Ectodermal cell (in vitro differentiated cells): ENCODE measurements at regions not wholly inside any gene's neighbourhood (a gene's known extent, or its start where the extent isn't known, plus 50 kb on each side); places are given as distances from the start of the nearest gene placed in this dataset.

Experiments
- H3K27ac ChIP-seq: 2 replicates; pipeline ENCODE4 v1.7.0; 2013; ENCODE audit warnings: mild to moderate bottlenecking, low read depth, low read length; ENCODE audit not compliant: insufficient read depth, poor library complexity, severe bottlenecking
- H3K27me3 ChIP-seq: 2 replicates; pipeline ENCODE4 v1.7.0; 2013; ENCODE audit warnings: mild to moderate bottlenecking, low read length; ENCODE audit not compliant: insufficient read depth, control insufficient read depth, poor library complexity, severe bottlenecking
- H3K36me3 ChIP-seq: one replicate; pipeline ENCODE4 v1.7.0; 2013; ENCODE audit warnings: low read length; ENCODE audit not compliant: control insufficient read depth, insufficient read depth
- H3K4me1 ChIP-seq: one replicate; pipeline ENCODE4 v1.7.0; 2013; ENCODE audit warnings: low read length; ENCODE audit not compliant: control insufficient read depth, insufficient read depth
- H3K4me3 ChIP-seq: 2 replicates; pipeline ENCODE4 v1.7.0; 2013; ENCODE audit warnings: low read depth, low read length, control low read depth; ENCODE audit not compliant: insufficient read depth
- H3K9me3 ChIP-seq: 2 replicates; pipeline ENCODE4 v1.7.0; 2013; ENCODE audit warnings: mild to moderate bottlenecking, low read length, moderate library complexity; ENCODE audit not compliant: control insufficient read depth
- WGBS, 2 experiments: methylation state at CpG; one replicate each; pipeline ENCODE4 v1.1.7; 2013; ENCODE audit warnings: missing lambda C conversion rate in 2 of 2; 5-methylcytosine and 5-hydroxymethylcytosine counted together

GRCh38 chr2:14422426-14422825, 210.1 kb upstream of the LRATD1 start:
- Histone ChIP-seq H3K4me3 (no peak overlapping the region), H3K9me3 (no peaks in the 10 kb centered on the region), H3K27me3 (no peaks in the 10 kb centered on the region), H3K36me3 (no peaks in the 10 kb centered on the region), H3K4me1 (no peaks in the 10 kb centered on the region), H3K27ac (no peak overlapping the region)
- WGBS, 2 experiments: 94 to 95% methylated on average over 2 to 4 of the region's 4 CpGs

- Histone ChIP-seq H3K27ac (no peak overlapping the region), H3K9me3 (no peaks in the 10 kb centered on the region), H3K27me3 (no peaks in the 10 kb centered on the region), H3K4me3 (no peak overlapping the region), H3K4me1 (no peaks in the 10 kb centered on the region), H3K36me3 (no peaks in the 10 kb centered on the region)
- WGBS, 2 experiments: 90 to 93% methylated on average over 2 of the region's 2 CpGs
Measured at GRCh38 chr2:14423145-14423906, 209.2 kb upstream of the LRATD1 start.

GRCh38 chr2:14424478-14425390, 207.8 kb upstream of the LRATD1 start:
- 91 to 95% methylated on average over 3 to 4 of the region's 5 CpGs for WGBS, 2 experiments

GRCh38 chr2:14425869-14426268, 206.6 kb upstream of the LRATD1 start:
- H3K4me3 ChIP-seq: no peak overlapping the region
- H3K36me3 ChIP-seq: no peaks in the 10 kb centered on the region
- H3K9me3 ChIP-seq: no peaks in the 10 kb centered on the region
- no peaks in the 10 kb centered on the region for H3K27me3 ChIP-seq
- no peak overlapping the region for H3K27ac ChIP-seq
- H3K4me1 ChIP-seq: no peaks in the 10 kb centered on the region
- WGBS, 2 experiments: 93 to 98% methylated on average over 2 of the region's 2 CpGs

More at GRCh38 chr2:14424478-14425390, 207.8 kb upstream of the LRATD1 start:
- no peak overlapping the region for H3K4me3 ChIP-seq
- H3K4me1 ChIP-seq: no peaks in the 10 kb centered on the region
- no peaks in the 10 kb centered on the region for H3K9me3 ChIP-seq
- H3K36me3 ChIP-seq: no peaks in the 10 kb centered on the region
- no peak overlapping the region for H3K27ac ChIP-seq
- H3K27me3 ChIP-seq: no peaks in the 10 kb centered on the region

- no peaks in the 10 kb centered on the region for H3K9me3 ChIP-seq
- 60 to 69% methylated on average over 2 of the region's 2 CpGs for WGBS, 2 experiments
- H3K4me3 ChIP-seq: no peak overlapping the region
- H3K4me1 ChIP-seq: no peaks in the 10 kb centered on the region
- H3K36me3 ChIP-seq: no peaks in the 10 kb centered on the region
- H3K27me3 ChIP-seq: no peaks in the 10 kb centered on the region
- no peak overlapping the region for H3K27ac ChIP-seq
Measured at GRCh38 chr2:14428056-14428455, 204.5 kb upstream of the LRATD1 start.

- WGBS, 2 experiments: 95 to 97% methylated on average over 5 of the region's 5 CpGs
- H3K27ac ChIP-seq: no peak overlapping the region
- H3K4me1 ChIP-seq: no peaks in the 10 kb centered on the region
Measured at GRCh38 chr2:14433946-14434495, 198.5 kb upstream of the LRATD1 start.

GRCh38 chr2:14445670-14446069, 186.8 kb upstream of the LRATD1 start:
- no peak overlapping the region for H3K4me3 ChIP-seq
- no peaks in the 10 kb centered on the region for H3K4me1 ChIP-seq
- H3K9me3 ChIP-seq: peaks cover 4% of the 10 kb centered on the region
- no peak overlapping the region for H3K27ac ChIP-seq
- H3K36me3 ChIP-seq: no peaks in the 10 kb centered on the region
- H3K27me3 ChIP-seq: no peaks in the 10 kb centered on the region

More at GRCh38 chr2:14433946-14434495, 198.5 kb upstream of the LRATD1 start:
- no peaks in the 10 kb centered on the region for H3K36me3 ChIP-seq
- H3K9me3 ChIP-seq: no peaks in the 10 kb centered on the region
- H3K4me3 ChIP-seq: no peak overlapping the region
- no peaks in the 10 kb centered on the region for H3K27me3 ChIP-seq

- Histone ChIP-seq H3K27me3 (no peaks in the 10 kb centered on the region), H3K36me3 (no peaks in the 10 kb centered on the region), H3K4me1 (no peaks in the 10 kb centered on the region), H3K9me3 (peaks cover 4% of the 10 kb centered on the region), H3K4me3 (no peak overlapping the region), H3K27ac (no peak overlapping the region)
- WGBS, 2 experiments: 75 to 100% methylated on average over 1 of the region's 1 CpG
Measured at GRCh38 chr2:14448340-14448739, 184.2 kb upstream of the LRATD1 start.

- Histone ChIP-seq H3K4me3 (no peak overlapping the region), H3K9me3 (no peaks in the 10 kb centered on the region), H3K36me3 (no peaks in the 10 kb centered on the region), H3K4me1 (no peaks in the 10 kb centered on the region), H3K27ac (no peak overlapping the region), H3K27me3 (no peaks in the 10 kb centered on the region)
- 90 to 98% methylated on average over 2 of the region's 2 CpGs for WGBS, 2 experiments
Measured at GRCh38 chr2:14451312-14451711, 181.2 kb upstream of the LRATD1 start.

- H3K27me3 ChIP-seq: no peaks in the 10 kb centered on the region
- whole genome bisulfite sequencing, 2 experiments: 84 to 94% methylated on average over 3 of the region's 3 CpGs
Measured at GRCh38 chr2:14454202-14454601, 178.3 kb upstream of the LRATD1 start.

More at GRCh38 chr2:14454202-14454601, 178.3 kb upstream of the LRATD1 start:
- no peaks in the 10 kb centered on the region for H3K36me3 ChIP-seq
- H3K4me3 ChIP-seq: no peak overlapping the region
- H3K27ac ChIP-seq: no peak overlapping the region
- H3K9me3 ChIP-seq: peaks cover 5% of the 10 kb centered on the region
- H3K4me1 ChIP-seq: no peaks in the 10 kb centered on the region
